ENCODE measurements at regions not wholly inside any gene's neighbourhood (a gene's known extent, or its start where the extent isn't known, plus 50 kb on each side); places are given as distances from the start of the nearest gene placed in this dataset.

- TF ChIP-seq, protein P1, sequence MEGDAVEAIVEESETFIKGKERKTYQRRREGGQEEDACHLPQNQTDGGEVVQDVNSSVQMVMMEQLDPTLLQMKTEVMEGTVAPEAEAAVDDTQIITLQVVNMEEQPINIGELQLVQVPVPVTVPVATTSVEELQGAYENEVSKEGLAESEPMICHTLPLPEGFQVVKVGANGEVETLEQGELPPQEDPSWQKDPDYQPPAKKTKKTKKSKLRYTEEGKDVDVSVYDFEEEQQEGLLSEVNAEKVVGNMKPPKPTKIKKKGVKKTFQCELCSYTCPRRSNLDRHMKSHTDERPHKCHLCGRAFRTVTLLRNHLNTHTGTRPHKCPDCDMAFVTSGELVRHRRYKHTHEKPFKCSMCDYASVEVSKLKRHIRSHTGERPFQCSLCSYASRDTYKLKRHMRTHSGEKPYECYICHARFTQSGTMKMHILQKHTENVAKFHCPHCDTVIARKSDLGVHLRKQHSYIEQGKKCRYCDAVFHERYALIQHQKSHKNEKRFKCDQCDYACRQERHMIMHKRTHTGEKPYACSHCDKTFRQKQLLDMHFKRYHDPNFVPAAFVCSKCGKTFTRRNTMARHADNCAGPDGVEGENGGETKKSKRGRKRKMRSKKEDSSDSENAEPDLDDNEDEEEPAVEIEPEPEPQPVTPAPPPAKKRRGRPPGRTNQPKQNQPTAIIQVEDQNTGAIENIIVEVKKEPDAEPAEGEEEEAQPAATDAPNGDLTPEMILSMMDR (IDR thresholded peaks at IDR 0.05) = no peak
- TF ChIP-seq ZFX (IDR thresholded peaks at IDR 0.05; ENCODE audit: borderline replicate concordance) = no peak
These were observed 478.7 kb upstream of the ADAMTS9 start for GRCh38 chr3:65166531-65166930.
